ENCODE measurements at regions not wholly inside any gene's neighbourhood (a gene's known extent, or its start where the extent isn't known, plus 50 kb on each side); places are given as distances from the start of the nearest gene placed in this dataset.

- TF ChIP-seq CTCF (conservative IDR thresholded peaks at IDR 0.05): no peak
- no peak for TF ChIP-seq EZH2 (IDR thresholded peaks at IDR 0.05; ENCODE audit: low read depth)
These were observed 229.5 kb downstream of the UQCRFS1 start for GRCh38 chr19:28983430-28983829.

Measured in PC-9 (cell line).